H9 (cell line): ENCODE measurements at regions not wholly inside any gene's neighbourhood (a gene's known extent, or its start where the extent isn't known, plus 50 kb on each side); places are given as distances from the start of the nearest gene placed in this dataset.

Experiments
- DNase-seq: peaks from one replicate; pipeline ENCODE4 v3.0.0-alpha.2; 2017
- H2AFZ ChIP-seq: one replicate; pipeline ENCODE4 v1.6.1; 2013; ENCODE audit warnings: mild to moderate bottlenecking, low read length, control low read depth, moderate library complexity
- H2AK5ac ChIP-seq: 2 replicates; pipeline ENCODE4 v1.6.1; 2013; ENCODE audit warnings: low read length, control low read depth, mixed read lengths; ENCODE audit not compliant: insufficient read length
- H2BK120ac ChIP-seq: one replicate; pipeline ENCODE4 v1.6.1; 2013; ENCODE audit warnings: low read depth, mild to moderate bottlenecking, low read length, control low read depth, inconsistent platforms; ENCODE audit not compliant: poor library complexity, severe bottlenecking
- H2BK12ac ChIP-seq: 2 replicates; pipeline ENCODE4 v1.6.1; 2013; ENCODE audit warnings: low read length, control low read depth, mixed read lengths, low read depth; ENCODE audit not compliant: insufficient read length
- H2BK15ac ChIP-seq: 2 replicates; pipeline ENCODE4 v1.6.1; 2013; ENCODE audit warnings: low read depth, low read length, control low read depth
- H2BK20ac ChIP-seq: one replicate; pipeline ENCODE4 v1.6.1; 2013; ENCODE audit warnings: low read depth, mild to moderate bottlenecking, low read length, control low read depth, inconsistent platforms; ENCODE audit not compliant: poor library complexity, severe bottlenecking
- H2BK5ac ChIP-seq: 2 replicates; pipeline ENCODE4 v1.6.1; 2013; ENCODE audit warnings: low read length, control low read depth, mixed read lengths; ENCODE audit not compliant: insufficient read length
- H3K14ac ChIP-seq: 2 replicates; pipeline ENCODE4 v1.6.1; 2013; ENCODE audit warnings: low read length, control low read depth; ENCODE audit not compliant: insufficient read depth
- H3K18ac ChIP-seq: 2 replicates; pipeline ENCODE4 v1.6.1; 2013; ENCODE audit warnings: low read depth, mild to moderate bottlenecking, mixed read lengths, low read length, control low read depth; ENCODE audit not compliant: insufficient read length
- H3K23ac ChIP-seq: 2 replicates; pipeline ENCODE4 v1.6.1; 2013; ENCODE audit warnings: low read length, control low read depth, mixed read lengths, low read depth; ENCODE audit not compliant: insufficient read length
- H3K23me2 ChIP-seq: 2 replicates; pipeline ENCODE4 v1.6.1; 2013; ENCODE audit warnings: low read depth, mild to moderate bottlenecking, mixed read lengths, low read length, control low read depth; ENCODE audit not compliant: insufficient read length, poor library complexity, severe bottlenecking
- H3K27ac ChIP-seq: 2 replicates; pipeline ENCODE4 v1.5.1; 2013; ENCODE audit warnings: low read length, control low read depth, mixed read lengths, low read depth; ENCODE audit not compliant: insufficient read length
- H3K27me3 ChIP-seq: 2 replicates; pipeline ENCODE4 v1.6.1; 2013; ENCODE audit warnings: low read length, control low read depth, inconsistent platforms; ENCODE audit not compliant: insufficient read depth
- H3K4ac ChIP-seq: 2 replicates; pipeline ENCODE4 v1.6.1; 2013; ENCODE audit warnings: low read depth, mild to moderate bottlenecking, control low read depth, inconsistent platforms, low read length, moderate library complexity
- H3K4me1 ChIP-seq: 2 replicates; pipeline ENCODE4 v1.6.1; 2013; ENCODE audit warnings: low read length, control low read depth, inconsistent platforms; ENCODE audit not compliant: insufficient read depth
- H3K4me2 ChIP-seq: 2 replicates; pipeline ENCODE4 v1.6.1; 2013; ENCODE audit warnings: low read length, control low read depth, mixed read lengths; ENCODE audit not compliant: insufficient read length, insufficient read depth
- H3K56ac ChIP-seq: 2 replicates; pipeline ENCODE4 v1.6.1; 2013; ENCODE audit warnings: low read depth, mild to moderate bottlenecking, mixed read lengths, low read length, control low read depth; ENCODE audit not compliant: insufficient read length
- H3K79me1 ChIP-seq: 2 replicates; pipeline ENCODE4 v1.6.1; 2013; ENCODE audit warnings: low read depth, mild to moderate bottlenecking, moderate library complexity, low read length, control low read depth, inconsistent platforms; ENCODE audit not compliant: insufficient read depth, poor library complexity, severe bottlenecking
- H3K79me2 ChIP-seq: 2 replicates; pipeline ENCODE4 v1.6.1; 2013; ENCODE audit warnings: low read length, control low read depth, inconsistent platforms; ENCODE audit not compliant: insufficient read depth
- H3K9ac ChIP-seq: 2 replicates; pipeline ENCODE4 v1.6.1; 2013; ENCODE audit warnings: low read length, control low read depth, mixed read lengths; ENCODE audit not compliant: insufficient read length; ENCODE audit errors: extremely low read depth
- H3K9me3 ChIP-seq: one replicate; pipeline ENCODE4 v1.6.1; 2013; ENCODE audit warnings: low read depth, low read length, inconsistent platforms; ENCODE audit not compliant: control insufficient read depth
- H3T11ph ChIP-seq: one replicate; pipeline ENCODE4 v1.6.1; 2013; ENCODE audit warnings: mild to moderate bottlenecking, low read length, control low read depth, inconsistent platforms
- H4K20me1 ChIP-seq: one replicate; pipeline ENCODE4 v1.6.1; 2013; ENCODE audit not compliant: control insufficient read depth, insufficient read length, insufficient read depth
- H4K5ac ChIP-seq: 2 replicates; pipeline ENCODE4 v1.6.1; 2013; ENCODE audit warnings: low read depth, mild to moderate bottlenecking, mixed read lengths, low read length, control low read depth; ENCODE audit not compliant: insufficient read length
- H4K8ac ChIP-seq: replicated peaks from 2 replicates; pipeline ENCODE4 v1.6.1; 2013; ENCODE audit warnings: low read length, control low read depth, mixed read lengths, low read depth; ENCODE audit not compliant: insufficient read length
- H4K91ac ChIP-seq: 2 replicates; pipeline ENCODE4 v1.6.1; 2013; ENCODE audit warnings: low read depth, mild to moderate bottlenecking, moderate library complexity, mixed read lengths, low read length, control low read depth; ENCODE audit not compliant: insufficient read length
- H3K27ac Mint-ChIP-seq, 3 experiments: 2 replicates in 2 of 3; 3 replicates in 1 of 3; pipeline ENCODE4 v1.8.0; 2020 to 2021; ENCODE audit warnings: mixed read lengths in 3 of 3, mild to moderate bottlenecking in 1 of 3, moderate library complexity in 1 of 3
- H3K27me3 Mint-ChIP-seq: 2 replicates; pipeline ENCODE4 v1.8.0; 2021; ENCODE audit warnings: low read depth, mild to moderate bottlenecking, moderate library complexity, mixed read lengths
- H3K36me3 Mint-ChIP-seq, 3 experiments: 2 replicates in 2 of 3; 3 replicates in 1 of 3; pipeline ENCODE4 v1.8.0; 2020 to 2021; ENCODE audit warnings: low read depth in 3 of 3, mixed read lengths in 3 of 3; ENCODE audit not compliant: insufficient read depth in 1 of 3
- H3K4me1 Mint-ChIP-seq, 2 experiments: 2 replicates each; pipeline ENCODE4 v1.8.0; 2020; ENCODE audit warnings: mixed read lengths in 2 of 2
- H3K4me3 Mint-ChIP-seq, 2 experiments: 2 replicates in 1 of 2; 3 replicates in 1 of 2; pipeline ENCODE4 v1.8.0; 2020 to 2021; ENCODE audit warnings: mild to moderate bottlenecking in 2 of 2, mixed read lengths in 2 of 2, moderate library complexity in 1 of 2
- H3K9me3 Mint-ChIP-seq, 2 experiments: 2 replicates in 1 of 2; 3 replicates in 1 of 2; pipeline ENCODE4 v1.8.0; 2020; ENCODE audit warnings: mild to moderate bottlenecking in 2 of 2, mixed read lengths in 2 of 2, moderate library complexity in 1 of 2
- whole genome bisulfite sequencing: extraction: QIAGEN DNeasy Blood & Tissue Kit; methylation state at CpG from one replicate; pipeline ENCODE4 v1.1.7; 2013; ENCODE audit warnings: missing lambda C conversion rate, low lambda C conversion rate, mixed read lengths; ENCODE audit not compliant: insufficient read length; ENCODE audit errors: extremely low coverage; 5-methylcytosine and 5-hydroxymethylcytosine counted together
- TF ChIP-seq, protein P1 (sequence below): fragments of 200-600 bp; sonication (generic); conservative IDR thresholded peaks from 3 replicates; pipeline ENCODE4 v1.8.0; 2021; ENCODE audit warnings: antibody characterized with exemption, mild to moderate bottlenecking

DNA sequence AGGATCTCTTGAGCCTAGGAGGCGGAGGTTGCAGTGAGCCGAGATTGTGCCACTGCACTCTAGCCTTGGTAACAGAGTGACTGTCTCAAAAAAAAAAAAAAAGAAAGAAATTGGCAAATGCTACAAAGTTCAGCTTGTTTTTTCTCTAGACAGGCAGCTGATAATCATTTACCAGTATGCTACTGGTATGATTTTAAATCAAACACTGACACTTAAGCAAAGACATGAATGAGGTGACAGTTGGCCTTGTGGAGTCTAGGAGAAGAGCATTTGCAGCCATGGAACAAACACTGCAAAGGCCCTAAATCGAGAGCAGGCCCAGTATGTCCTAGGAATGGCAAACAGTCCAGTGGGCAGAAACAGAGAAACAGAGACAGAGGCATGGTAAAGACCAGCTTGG is 99.7 kb upstream of the CEP85L start:
- no CpG with 5 or more reads among the region's 3 CpGs for WGBS
- Histone ChIP-seq H2BK12ac (no peak overlapping the region), H2AFZ (no peak overlapping the region), H4K8ac (no peak overlapping the region), H2BK20ac (no peak overlapping the region), H3K4ac (no peak overlapping the region), H4K91ac (no peak overlapping the region), H2BK120ac (no peak overlapping the region), H3K23me2 (no peaks in the 10 kb centered on the region), H2BK5ac (no peak overlapping the region), H3K14ac (no peak overlapping the region), H4K5ac (no peak overlapping the region), H3K18ac (no peak overlapping the region), H2BK15ac (no peak overlapping the region), H3K27ac (no peak overlapping the region), H2AK5ac (no peak overlapping the region), H3K9ac (no peak overlapping the region), H3K4me1 (peaks cover 6% of the 10 kb centered on the region; the same call in 1 of the 2 replicates), H3K79me1 (no peaks in the 10 kb centered on the region), H4K20me1 (no peaks in the 10 kb centered on the region), H3K9me3 (no peaks in the 10 kb centered on the region), H3K79me2 (no peaks in the 10 kb centered on the region), H3K23ac (no peak overlapping the region), H3K56ac (no peak overlapping the region), H3T11ph (no peak overlapping the region), H3K4me2 (no peak overlapping the region), H3K27me3 (no peaks in the 10 kb centered on the region)
- Mint-ChIP-seq H3K9me3 (no peaks in the 10 kb centered on the region), H3K4me1 (peaks cover 9 to 10% of the 10 kb centered on the region in 2 experiments), H3K27me3 (no peaks in the 10 kb centered on the region), H3K4me3 (no peak overlapping the region), H3K27ac (no peak overlapping the region), H3K36me3 (no peaks in the 10 kb centered on the region)
- no peak for DNase-seq
- TF ChIP-seq, protein P1, sequence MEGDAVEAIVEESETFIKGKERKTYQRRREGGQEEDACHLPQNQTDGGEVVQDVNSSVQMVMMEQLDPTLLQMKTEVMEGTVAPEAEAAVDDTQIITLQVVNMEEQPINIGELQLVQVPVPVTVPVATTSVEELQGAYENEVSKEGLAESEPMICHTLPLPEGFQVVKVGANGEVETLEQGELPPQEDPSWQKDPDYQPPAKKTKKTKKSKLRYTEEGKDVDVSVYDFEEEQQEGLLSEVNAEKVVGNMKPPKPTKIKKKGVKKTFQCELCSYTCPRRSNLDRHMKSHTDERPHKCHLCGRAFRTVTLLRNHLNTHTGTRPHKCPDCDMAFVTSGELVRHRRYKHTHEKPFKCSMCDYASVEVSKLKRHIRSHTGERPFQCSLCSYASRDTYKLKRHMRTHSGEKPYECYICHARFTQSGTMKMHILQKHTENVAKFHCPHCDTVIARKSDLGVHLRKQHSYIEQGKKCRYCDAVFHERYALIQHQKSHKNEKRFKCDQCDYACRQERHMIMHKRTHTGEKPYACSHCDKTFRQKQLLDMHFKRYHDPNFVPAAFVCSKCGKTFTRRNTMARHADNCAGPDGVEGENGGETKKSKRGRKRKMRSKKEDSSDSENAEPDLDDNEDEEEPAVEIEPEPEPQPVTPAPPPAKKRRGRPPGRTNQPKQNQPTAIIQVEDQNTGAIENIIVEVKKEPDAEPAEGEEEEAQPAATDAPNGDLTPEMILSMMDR: no peak
